ENCODE measurements at regions not wholly inside any gene's neighbourhood (a gene's known extent, or its start where the extent isn't known, plus 50 kb on each side); places are given as distances from the start of the nearest gene placed in this dataset.

DNA sequence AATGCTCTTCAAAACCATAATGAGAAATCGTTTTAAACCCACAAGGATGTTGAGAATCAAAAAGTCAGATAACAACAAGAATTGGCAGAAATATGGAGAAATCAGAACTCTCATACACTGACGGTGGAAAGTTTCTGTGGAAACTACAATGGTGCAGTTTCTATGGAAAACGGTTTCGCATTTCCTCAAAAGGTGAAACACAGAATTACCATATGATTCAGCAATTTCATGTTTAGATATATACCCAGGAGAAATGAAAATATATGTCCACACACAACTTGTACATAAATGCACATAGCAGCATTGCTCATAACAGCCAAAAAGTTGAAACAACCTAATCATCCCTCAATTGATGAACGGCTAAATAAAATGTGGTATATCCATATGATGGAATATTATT is 218.2 kb downstream of the ARL4A start:
- TF ChIP-seq CTCF (conservative IDR thresholded peaks at IDR 0.05; ENCODE audit: low read depth, low read length) (no peak), EZH2 (IDR thresholded peaks at IDR 0.05; ENCODE audit: borderline replicate concordance, low read depth, low read length, poor library complexity, severe bottlenecking) (no peak)
